ENCODE measurements at regions not wholly inside any gene's neighbourhood (a gene's known extent, or its start where the extent isn't known, plus 50 kb on each side); places are given as distances from the start of the nearest gene placed in this dataset.

DNA sequence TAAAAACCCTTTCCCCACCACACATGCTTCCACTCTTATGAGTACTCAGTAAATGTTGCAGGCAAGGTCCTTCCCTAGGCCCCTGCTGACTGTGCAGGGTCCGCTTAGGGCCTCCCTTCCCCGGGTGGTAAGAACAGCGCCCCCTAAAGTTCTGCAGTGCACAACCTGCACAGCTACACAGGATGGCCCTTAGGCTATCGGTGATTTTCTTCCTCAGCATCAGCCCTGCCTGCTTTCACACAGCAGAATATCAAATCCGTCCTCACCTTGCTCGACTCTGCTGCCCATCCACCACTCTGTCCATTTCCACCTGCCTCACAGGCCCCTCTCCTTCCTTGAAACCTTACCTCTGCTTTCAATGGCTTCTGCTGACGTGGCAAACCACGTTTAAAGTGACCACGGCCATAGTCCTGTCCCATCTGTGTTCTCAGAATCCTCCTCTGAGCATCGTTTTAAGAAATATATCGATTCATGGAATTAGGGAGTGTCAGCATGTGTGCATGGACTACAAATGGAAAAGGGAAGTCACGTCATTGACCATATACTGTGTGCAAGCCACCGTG lies 51.4 kb upstream of the TMEM132E start:
- Histone ChIP-seq H3K4me1 (ENCODE audit: control insufficient read depth, insufficient read depth, low read length) (no peaks in the 10 kb centered on the region), H3K4me3 (ENCODE audit: low read length) (no peak overlapping the region), H3K36me3 (ENCODE audit: control insufficient read depth, insufficient read depth, low read length) (no peaks in the 10 kb centered on the region), H3K9me3 (ENCODE audit: control insufficient read depth, insufficient read depth, low read length) (no peaks in the 10 kb centered on the region), H3K27ac (ENCODE audit: low read length) (no peak overlapping the region), H3K27me3 (ENCODE audit: control insufficient read depth, insufficient read depth, low read length) (peaks cover 2% of the 10 kb centered on the region)
- Mint-ChIP-seq H3K9me3 (no peaks in the 10 kb centered on the region), H3K4me3 (no peak overlapping the region), H3K27ac (no peak overlapping the region), H3K27me3 (ENCODE audit: low read depth in 2 of 2) (peaks cover 26 to 53% of the 10 kb centered on the region in 2 donors), H3K36me3 (no peaks in the 10 kb centered on the region), H3K4me1 (no peaks in the 10 kb centered on the region)
- ATAC-seq (no peak), DNase-seq (no peak)
- intact Hi-C loops (cut with micrococcal nuclease), result loop anchor here (10.0 kb wide), 1 partner anchor 57 kb away; no protein-coding TSS in a partner anchor
- TF ChIP-seq, protein P1, sequence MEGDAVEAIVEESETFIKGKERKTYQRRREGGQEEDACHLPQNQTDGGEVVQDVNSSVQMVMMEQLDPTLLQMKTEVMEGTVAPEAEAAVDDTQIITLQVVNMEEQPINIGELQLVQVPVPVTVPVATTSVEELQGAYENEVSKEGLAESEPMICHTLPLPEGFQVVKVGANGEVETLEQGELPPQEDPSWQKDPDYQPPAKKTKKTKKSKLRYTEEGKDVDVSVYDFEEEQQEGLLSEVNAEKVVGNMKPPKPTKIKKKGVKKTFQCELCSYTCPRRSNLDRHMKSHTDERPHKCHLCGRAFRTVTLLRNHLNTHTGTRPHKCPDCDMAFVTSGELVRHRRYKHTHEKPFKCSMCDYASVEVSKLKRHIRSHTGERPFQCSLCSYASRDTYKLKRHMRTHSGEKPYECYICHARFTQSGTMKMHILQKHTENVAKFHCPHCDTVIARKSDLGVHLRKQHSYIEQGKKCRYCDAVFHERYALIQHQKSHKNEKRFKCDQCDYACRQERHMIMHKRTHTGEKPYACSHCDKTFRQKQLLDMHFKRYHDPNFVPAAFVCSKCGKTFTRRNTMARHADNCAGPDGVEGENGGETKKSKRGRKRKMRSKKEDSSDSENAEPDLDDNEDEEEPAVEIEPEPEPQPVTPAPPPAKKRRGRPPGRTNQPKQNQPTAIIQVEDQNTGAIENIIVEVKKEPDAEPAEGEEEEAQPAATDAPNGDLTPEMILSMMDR (IDR thresholded peaks at IDR 0.05), result no peak
- WGBS (ENCODE audit: insufficient coverage), result 67% methylated on average over 13 of the region's 13 CpGs

DNA sequence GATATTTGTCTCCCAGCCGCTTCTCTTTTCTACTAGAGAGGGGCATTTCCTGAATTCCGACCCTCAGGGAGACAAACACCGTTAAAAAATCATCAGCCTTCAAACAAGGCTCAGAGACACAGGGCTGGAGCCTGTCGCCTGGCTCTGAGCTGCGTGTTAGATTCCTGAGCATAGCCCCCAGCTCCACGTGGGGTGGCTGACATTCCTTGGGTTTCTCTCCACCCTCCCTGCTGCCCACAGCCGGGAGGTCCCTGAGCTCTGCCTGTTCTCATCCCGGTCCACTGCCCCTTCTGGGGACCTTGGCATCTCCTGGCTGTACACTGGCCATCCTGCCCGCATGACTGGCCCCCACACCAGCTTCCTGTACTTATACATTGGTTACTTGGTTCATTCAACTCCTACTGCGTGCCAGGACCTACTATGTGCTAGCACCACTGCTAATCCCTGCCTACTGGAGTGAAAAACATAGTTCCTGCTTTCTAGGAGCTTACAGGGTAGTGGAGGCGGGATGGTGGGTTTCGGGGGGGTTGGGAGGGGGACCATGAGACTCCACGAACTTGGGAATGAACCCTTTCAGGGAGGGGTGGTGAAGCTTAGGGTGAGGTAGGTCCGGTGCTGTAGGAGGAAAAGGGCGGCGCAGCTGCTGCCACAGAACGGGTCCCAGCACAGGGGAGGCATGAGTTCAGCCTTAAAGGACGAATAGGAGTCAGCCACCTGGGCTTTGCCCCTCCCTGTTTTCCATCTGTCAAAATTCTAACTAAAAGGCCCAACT lies 52.1 kb upstream of the TMEM132E start:
- Histone ChIP-seq H3K9me3 (ENCODE audit: control insufficient read depth, insufficient read depth, low read length) (no peaks in the 10 kb centered on the region), H3K27me3 (ENCODE audit: control insufficient read depth, insufficient read depth, low read length) (peaks cover 2% of the 10 kb centered on the region), H3K4me1 (ENCODE audit: control insufficient read depth, insufficient read depth, low read length) (no peaks in the 10 kb centered on the region), H3K27ac (ENCODE audit: low read length) (no peak overlapping the region), H3K36me3 (ENCODE audit: control insufficient read depth, insufficient read depth, low read length) (no peaks in the 10 kb centered on the region), H3K4me3 (ENCODE audit: low read length) (no peak overlapping the region)
- DNase-seq, result no peak
- Mint-ChIP-seq H3K9me3 (no peaks in the 10 kb centered on the region), H3K4me3 (no peak overlapping the region), H3K27me3 (ENCODE audit: low read depth in 2 of 2) (peaks cover 26 to 46% of the 10 kb centered on the region in 2 donors), H3K4me1 (no peaks in the 10 kb centered on the region), H3K36me3 (no peaks in the 10 kb centered on the region), H3K27ac (no peak overlapping the region)
- intact Hi-C loops (cut with micrococcal nuclease), result loop anchor here (10.0 kb wide), 1 partner anchor 57 kb away; no protein-coding TSS in a partner anchor
- WGBS (ENCODE audit: insufficient coverage), result 55% methylated on average over 18 of the region's 18 CpGs
- TF ChIP-seq, protein P1 (IDR thresholded peaks at IDR 0.05), result no peak
- no peak for ATAC-seq

DNA sequence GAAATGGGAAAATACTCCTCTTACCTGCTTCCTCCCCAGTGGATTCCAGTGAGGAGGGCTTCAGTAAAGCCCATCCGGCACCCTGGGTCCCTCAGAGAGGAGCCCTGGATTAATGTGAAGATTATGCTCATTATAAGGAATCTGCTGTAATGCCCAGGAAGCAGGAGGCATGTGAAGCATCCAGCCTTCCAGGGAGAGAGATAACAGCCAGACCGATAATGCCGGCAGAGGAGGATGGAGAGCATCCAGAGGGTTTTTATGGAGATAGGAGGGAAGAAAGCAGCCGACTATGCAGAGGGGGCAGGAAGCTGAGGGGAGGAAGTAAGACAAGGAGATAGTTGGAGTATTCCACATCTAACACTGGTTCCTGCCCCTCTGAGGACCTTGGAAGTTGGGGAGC lies 53.7 kb upstream of the TMEM132E start:
- Mint-ChIP-seq H3K9me3 (no peaks in the 10 kb centered on the region), H3K27ac (no peak overlapping the region), H3K4me1 (no peaks in the 10 kb centered on the region), H3K36me3 (no peaks in the 10 kb centered on the region), H3K4me3 (no peak overlapping the region), H3K27me3 (ENCODE audit: low read depth in 2 of 2) (peaks cover 20 to 29% of the 10 kb centered on the region in 2 donors)
- Histone ChIP-seq H3K4me3 (ENCODE audit: low read length) (no peak overlapping the region), H3K4me1 (ENCODE audit: control insufficient read depth, insufficient read depth, low read length) (no peaks in the 10 kb centered on the region), H3K27ac (ENCODE audit: low read length) (no peak overlapping the region), H3K36me3 (ENCODE audit: control insufficient read depth, insufficient read depth, low read length) (no peaks in the 10 kb centered on the region), H3K9me3 (ENCODE audit: control insufficient read depth, insufficient read depth, low read length) (no peaks in the 10 kb centered on the region), H3K27me3 (ENCODE audit: control insufficient read depth, insufficient read depth, low read length) (peaks cover 2% of the 10 kb centered on the region)
- TF ChIP-seq, protein P1 (IDR thresholded peaks at IDR 0.05), result no peak
- DNase-seq (no peak), ATAC-seq (no peak)
- WGBS (ENCODE audit: insufficient coverage), result 33% methylated on average over 4 of the region's 4 CpGs
- intact Hi-C loops (cut with micrococcal nuclease), result loop anchor here (10.0 kb wide), 1 partner anchor 59 kb away; no protein-coding TSS in a partner anchor
